Neural progenitor cell (in vitro differentiated cells): ENCODE measurements at regions not wholly inside any gene's neighbourhood (a gene's known extent, or its start where the extent isn't known, plus 50 kb on each side); places are given as distances from the start of the nearest gene placed in this dataset.

Source experiments
- DNase-seq: peaks from one replicate; pipeline ENCODE4 v3.0.0-alpha.2; 2016; ENCODE audit warnings: low spot score
- H2AFZ ChIP-seq: fragments of 200-600 bp; sonication (generic); replicated peaks from 2 replicates; pipeline ENCODE4 v1.6.1; 2016; ENCODE audit warnings: antibody characterized with exemption
- H3F3A ChIP-seq: fragments of 200-600 bp; sonication (generic); 2 replicates; pipeline ENCODE4 v1.6.1; 2016; ENCODE audit warnings: antibody characterized with exemption, low read depth
- H3K27ac ChIP-seq: fragments of 200-600 bp; sonication (generic); 2 replicates; pipeline ENCODE4 v1.5.1; 2016; ENCODE audit warnings: mild to moderate bottlenecking
- H3K27me3 ChIP-seq: fragments of 200-600 bp; sonication (generic); 2 replicates; pipeline ENCODE4 v1.6.1; 2016; ENCODE audit warnings: mild to moderate bottlenecking, moderate library complexity
- H3K36me3 ChIP-seq: fragments of 200-600 bp; sonication (generic); 2 replicates; pipeline ENCODE4 v1.5.1; 2016
- H3K4me1 ChIP-seq: fragments of 200-600 bp; sonication (generic); 2 replicates; pipeline ENCODE4 v1.6.1; 2016; ENCODE audit warnings: mixed run types
- H3K4me2 ChIP-seq: fragments of 200-600 bp; sonication (generic); 2 replicates; pipeline ENCODE4 v1.6.1; 2016
- H3K4me3 ChIP-seq: fragments of 200-600 bp; sonication (generic); 2 replicates; pipeline ENCODE4 v1.5.1; 2016
- H3K79me2 ChIP-seq: fragments of 200-600 bp; sonication (generic); 2 replicates; pipeline ENCODE4 v1.6.1; 2016; ENCODE audit warnings: low read depth
- H3K9ac ChIP-seq: fragments of 200-600 bp; sonication (generic); 2 replicates; pipeline ENCODE4 v1.6.1; 2016
- H3K9me3 ChIP-seq: fragments of 200-600 bp; sonication (generic); 2 replicates; pipeline ENCODE4 v1.5.1; 2016; ENCODE audit warnings: low read depth
- H4K20me1 ChIP-seq: fragments of 200-600 bp; sonication (generic); 2 replicates; pipeline ENCODE4 v1.6.1; 2016; ENCODE audit warnings: low read depth
- H3K27ac Mint-ChIP-seq: 3 replicates; pipeline ENCODE4 v1.8.0; 2021; ENCODE audit warnings: mixed read lengths
- H3K27me3 Mint-ChIP-seq: 2 replicates; pipeline ENCODE4 v1.8.0; 2022; ENCODE audit warnings: low read depth, mild to moderate bottlenecking, inconsistent platforms, moderate library complexity, mixed read lengths; ENCODE audit not compliant: insufficient read depth
- H3K36me3 Mint-ChIP-seq: 3 replicates; pipeline ENCODE4 v1.8.0; 2021; ENCODE audit warnings: mixed read lengths
- H3K4me1 Mint-ChIP-seq: 3 replicates; pipeline ENCODE4 v1.8.0; 2021; ENCODE audit warnings: mixed read lengths
- H3K4me3 Mint-ChIP-seq: 3 replicates; pipeline ENCODE4 v1.8.0; 2021; ENCODE audit warnings: mild to moderate bottlenecking, moderate library complexity, mixed read lengths
- H3K9me3 Mint-ChIP-seq: 3 replicates; pipeline ENCODE4 v1.8.0; 2020; ENCODE audit warnings: mixed read lengths
- CTCF ChIP-seq: fragments of 200-600 bp; sonication (generic); IDR thresholded peaks from 2 replicates; pipeline ENCODE4 v1.5.1; 2017; ENCODE audit warnings: antibody characterized with exemption, mild to moderate bottlenecking
- EZH2 ChIP-seq: fragments of 200-600 bp; sonication (generic); IDR thresholded peaks from 2 replicates; pipeline ENCODE4 v1.6.1; 2017; ENCODE audit warnings: antibody characterized with exemption, mild to moderate bottlenecking, moderate library complexity
- EZH2phosphoT487 ChIP-seq: fragments of 200-600 bp; sonication (generic); IDR thresholded peaks from 2 replicates; pipeline ENCODE4 v1.6.1; 2017; ENCODE audit warnings: antibody characterized with exemption

- TF ChIP-seq CTCF (no peak), EZH2 (no peak), EZH2phosphoT487 (no peak)
- Histone ChIP-seq H2AFZ (no peak overlapping the region), H3K4me1 (peaks cover 2% of the 10 kb centered on the region), H3K4me3 (no peak overlapping the region), H3K36me3 (no peaks in the 10 kb centered on the region), H3K27ac (no peak overlapping the region), H3K79me2 (no peaks in the 10 kb centered on the region), H3K9ac (no peak overlapping the region), H3K9me3 (no peaks in the 10 kb centered on the region), H4K20me1 (no peaks in the 10 kb centered on the region), H3K27me3 (no peaks in the 10 kb centered on the region), H3F3A (no peaks in the 10 kb centered on the region), H3K4me2 (no peak overlapping the region)
- Mint-ChIP-seq H3K9me3 (no peaks in the 10 kb centered on the region), H3K4me1 (peaks cover 3% of the 10 kb centered on the region), H3K27ac (no peak overlapping the region), H3K36me3 (no peaks in the 10 kb centered on the region), H3K4me3 (no peak overlapping the region), H3K27me3 (no peaks in the 10 kb centered on the region)
- no peak for DNase-seq
These were observed 560.4 kb upstream of the LRRTM4 start for GRCh38 chr2:78082555-78082954.

DNA sequence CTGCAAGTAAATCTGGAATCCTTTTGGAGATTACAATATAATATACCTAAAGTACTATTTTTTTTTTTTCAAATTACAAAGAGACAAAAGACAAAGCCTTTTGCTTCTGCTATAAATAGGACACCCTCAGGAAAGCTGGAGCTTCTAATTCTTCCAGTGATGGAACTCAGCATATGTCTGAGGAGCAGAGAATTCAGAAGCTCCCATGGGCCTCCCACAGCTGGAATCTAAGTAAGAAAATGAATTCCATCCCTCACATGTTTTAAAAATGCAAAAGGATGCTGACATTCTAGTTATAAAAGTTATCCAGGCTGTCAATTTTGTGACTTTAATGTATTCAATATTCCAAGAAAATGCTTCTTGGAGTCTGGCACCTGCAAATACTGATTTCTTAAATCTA lies 571.3 kb upstream of the LRRTM4 start:
- Mint-ChIP-seq H3K4me1 (no peaks in the 10 kb centered on the region), H3K27ac (no peak overlapping the region), H3K27me3 (no peaks in the 10 kb centered on the region), H3K36me3 (no peaks in the 10 kb centered on the region), H3K4me3 (no peak overlapping the region), H3K9me3 (no peaks in the 10 kb centered on the region)
- no peak for DNase-seq
- H3K27ac ChIP-seq, result no peak overlapping the region
- no peaks in the 10 kb centered on the region for H4K20me1 ChIP-seq
- H3K27me3 ChIP-seq, result no peaks in the 10 kb centered on the region
- no peaks in the 10 kb centered on the region for H3K79me2 ChIP-seq
- no peak overlapping the region for H3K9ac ChIP-seq
- no peaks in the 10 kb centered on the region for H3K4me1 ChIP-seq
- no peak overlapping the region for H3K4me3 ChIP-seq
- no peaks in the 10 kb centered on the region for H3F3A ChIP-seq
- H3K36me3 ChIP-seq, result no peaks in the 10 kb centered on the region
- H3K9me3 ChIP-seq, result no peaks in the 10 kb centered on the region
- no peak for TF ChIP-seq EZH2
- no peak for TF ChIP-seq EZH2phosphoT487
- TF ChIP-seq CTCF, result no peak
- H3K4me2 ChIP-seq, result no peak overlapping the region
- no peak overlapping the region for H2AFZ ChIP-seq

GRCh38 chr2:78109272-78109671 lies 587.1 kb upstream of the LRRTM4 start:
- no peaks in the 10 kb centered on the region for H3K27me3 Mint-ChIP-seq
- H3K36me3 Mint-ChIP-seq, result no peaks in the 10 kb centered on the region
- no peak overlapping the region for H2AFZ ChIP-seq
- H3K4me1 Mint-ChIP-seq, result no peaks in the 10 kb centered on the region
- H3K4me3 ChIP-seq, result no peak overlapping the region
- H3K27ac ChIP-seq, result no peak overlapping the region
- H3K9ac ChIP-seq, result no peak overlapping the region
- DNase-seq, result no peak
- no peaks in the 10 kb centered on the region for H3F3A ChIP-seq
- no peaks in the 10 kb centered on the region for H3K27me3 ChIP-seq
- H3K4me3 Mint-ChIP-seq, result no peak overlapping the region
- TF ChIP-seq EZH2phosphoT487 (no peak), CTCF (no peak), EZH2 (no peak)
- no peak overlapping the region for H3K4me2 ChIP-seq
- no peaks in the 10 kb centered on the region for H3K9me3 ChIP-seq
- no peaks in the 10 kb centered on the region for H3K79me2 ChIP-seq
- no peaks in the 10 kb centered on the region for H3K4me1 ChIP-seq
- no peak overlapping the region for H3K27ac Mint-ChIP-seq
- peaks cover 15% of the 10 kb centered on the region for H3K9me3 Mint-ChIP-seq
- no peaks in the 10 kb centered on the region for H4K20me1 ChIP-seq
- H3K36me3 ChIP-seq, result peaks cover 6% of the 10 kb centered on the region

DNA sequence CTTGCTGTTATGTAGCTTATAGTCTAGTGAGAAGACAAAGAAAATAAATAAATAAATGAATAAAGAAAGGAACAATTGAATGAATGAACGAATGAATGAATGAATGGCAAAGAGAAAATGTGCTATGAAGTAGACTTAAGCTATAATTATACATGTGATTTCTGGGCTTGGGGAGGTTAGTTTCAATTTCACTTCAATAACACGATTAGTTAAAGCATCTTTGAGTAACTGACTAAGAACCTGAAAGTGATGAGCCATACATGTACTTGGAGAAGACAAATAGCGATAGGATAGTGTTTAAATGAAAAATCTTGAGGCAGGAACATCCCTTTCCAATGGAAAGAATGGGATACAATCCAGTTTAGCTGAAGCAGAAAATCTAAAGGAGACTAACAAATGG lies 593.1 kb upstream of the LRRTM4 start:
- Mint-ChIP-seq H3K9me3 (no peaks in the 10 kb centered on the region), H3K27me3 (no peaks in the 10 kb centered on the region), H3K27ac (no peak overlapping the region), H3K4me1 (no peaks in the 10 kb centered on the region), H3K4me3 (no peak overlapping the region), H3K36me3 (no peaks in the 10 kb centered on the region)
- H3K4me3 ChIP-seq, result no peak overlapping the region
- no peaks in the 10 kb centered on the region for H3K36me3 ChIP-seq
- no peaks in the 10 kb centered on the region for H3K27me3 ChIP-seq
- no peaks in the 10 kb centered on the region for H4K20me1 ChIP-seq
- H3F3A ChIP-seq, result no peaks in the 10 kb centered on the region
- no peak overlapping the region for H3K27ac ChIP-seq
- peak overlapping the region; percentile 5 for H2AFZ ChIP-seq
- DNase-seq, result no peak
- no peak overlapping the region for H3K9ac ChIP-seq
- no peak overlapping the region for H3K4me2 ChIP-seq
- TF ChIP-seq EZH2phosphoT487 (no peak), CTCF (no peak), EZH2 (no peak)
- H3K4me1 ChIP-seq, result no peaks in the 10 kb centered on the region
- H3K79me2 ChIP-seq, result no peaks in the 10 kb centered on the region
- no peaks in the 10 kb centered on the region for H3K9me3 ChIP-seq
